ENCODE measurements at regions not wholly inside any gene's neighbourhood (a gene's known extent, or its start where the extent isn't known, plus 50 kb on each side); places are given as distances from the start of the nearest gene placed in this dataset.

- 89 to 96% methylated on average over 6 of the region's 6 CpGs for WGBS, 2 donors
These were observed 296.0 kb downstream of the PCNX1 start for GRCh38 chr14:71203306-71203705.

DNA sequence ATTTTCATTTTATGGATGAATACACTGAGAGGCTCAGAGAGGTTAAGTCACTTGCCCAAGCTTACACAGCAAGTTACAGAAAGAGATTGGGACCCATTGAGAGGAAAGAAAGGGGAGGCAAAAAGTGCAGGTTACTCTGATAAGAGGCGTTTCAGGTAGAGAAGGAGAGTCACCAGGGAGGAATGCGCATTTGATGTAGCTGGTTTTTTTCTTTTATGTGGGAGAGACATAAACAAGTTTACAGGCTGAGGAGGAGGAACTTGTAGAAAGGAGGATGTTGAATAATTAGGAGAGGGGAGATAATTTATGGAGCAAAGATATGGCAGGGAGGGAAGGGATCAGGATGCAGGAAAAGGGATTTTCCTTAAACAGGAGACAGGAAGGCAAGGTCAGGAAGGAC is 297.0 kb downstream of the PCNX1 start:
- Histone ChIP-seq H3K36me3 (ENCODE audit: control insufficient read depth in 4 of 4, insufficient read depth in 4 of 4, low read length in 4 of 4) (no peaks in the 10 kb centered on the region), H3K9ac (ENCODE audit: insufficient read depth in 1 of 2, low read length in 2 of 2) (no peak overlapping the region), H3K4me3 (no peak overlapping the region), H3K9me3 (ENCODE audit: control insufficient read depth in 4 of 4, insufficient read depth in 3 of 4, low read length in 3 of 4) (peaks cover 0 to 4% (median 0%) of the 10 kb centered on the region in 4 donors), H3K4me1 (ENCODE audit: control insufficient read depth in 5 of 5, insufficient read depth in 5 of 5, low read length in 5 of 5) (peaks cover 0 to 1% (median 0%) of the 10 kb centered on the region in 5 donors), H3K27me3 (ENCODE audit: control insufficient read depth in 3 of 3, insufficient read depth in 3 of 3, low read length in 2 of 3) (no peaks in the 10 kb centered on the region), H3K27ac (ENCODE audit: low read depth in 1 of 2, low read length in 1 of 2) (no peak overlapping the region)
- TF ChIP-seq, protein P1, sequence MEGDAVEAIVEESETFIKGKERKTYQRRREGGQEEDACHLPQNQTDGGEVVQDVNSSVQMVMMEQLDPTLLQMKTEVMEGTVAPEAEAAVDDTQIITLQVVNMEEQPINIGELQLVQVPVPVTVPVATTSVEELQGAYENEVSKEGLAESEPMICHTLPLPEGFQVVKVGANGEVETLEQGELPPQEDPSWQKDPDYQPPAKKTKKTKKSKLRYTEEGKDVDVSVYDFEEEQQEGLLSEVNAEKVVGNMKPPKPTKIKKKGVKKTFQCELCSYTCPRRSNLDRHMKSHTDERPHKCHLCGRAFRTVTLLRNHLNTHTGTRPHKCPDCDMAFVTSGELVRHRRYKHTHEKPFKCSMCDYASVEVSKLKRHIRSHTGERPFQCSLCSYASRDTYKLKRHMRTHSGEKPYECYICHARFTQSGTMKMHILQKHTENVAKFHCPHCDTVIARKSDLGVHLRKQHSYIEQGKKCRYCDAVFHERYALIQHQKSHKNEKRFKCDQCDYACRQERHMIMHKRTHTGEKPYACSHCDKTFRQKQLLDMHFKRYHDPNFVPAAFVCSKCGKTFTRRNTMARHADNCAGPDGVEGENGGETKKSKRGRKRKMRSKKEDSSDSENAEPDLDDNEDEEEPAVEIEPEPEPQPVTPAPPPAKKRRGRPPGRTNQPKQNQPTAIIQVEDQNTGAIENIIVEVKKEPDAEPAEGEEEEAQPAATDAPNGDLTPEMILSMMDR (IDR thresholded peaks at IDR 0.05; ENCODE audit: control extremely low read depth, extremely low read depth), result no peak
- 53 to 73% methylated on average over 2 of the region's 2 CpGs for WGBS, 2 donors
- no peak for DNase-seq
- ATAC-seq (ENCODE audit: insufficient read depth, low FRiP score), result no peak

More at GRCh38 chr14:71203306-71203705, 296.0 kb downstream of the PCNX1 start:
- no peak overlapping the region for H3K9ac ChIP-seq (ENCODE audit: insufficient read depth in 1 of 2, low read length in 2 of 2)
- H3K4me1 ChIP-seq (ENCODE audit: control insufficient read depth in 5 of 5, insufficient read depth in 5 of 5, low read length in 5 of 5), result peaks cover 0 to 1% (median 0%) of the 10 kb centered on the region in 5 donors
- peaks cover 0 to 3% (median 0%) of the 10 kb centered on the region in 4 donors for H3K9me3 ChIP-seq (ENCODE audit: control insufficient read depth in 4 of 4, insufficient read depth in 3 of 4, low read length in 3 of 4)
- TF ChIP-seq, protein P1 (IDR thresholded peaks at IDR 0.05; ENCODE audit: control extremely low read depth, extremely low read depth), result no peak
- no peaks in the 10 kb centered on the region for H3K27me3 ChIP-seq (ENCODE audit: control insufficient read depth in 3 of 3, insufficient read depth in 3 of 3, low read length in 2 of 3)
- no peak overlapping the region for H3K4me3 ChIP-seq
- DNase-seq, result no peak
- no peaks in the 10 kb centered on the region for H3K36me3 ChIP-seq (ENCODE audit: control insufficient read depth in 4 of 4, insufficient read depth in 4 of 4, low read length in 4 of 4)
- H3K27ac ChIP-seq (ENCODE audit: low read depth in 1 of 2, low read length in 1 of 2), result no peak overlapping the region
- no peak for ATAC-seq (ENCODE audit: insufficient read depth, low FRiP score)

- H3K27me3 ChIP-seq (ENCODE audit: control insufficient read depth in 3 of 3, insufficient read depth in 3 of 3, low read length in 2 of 3), result no peaks in the 10 kb centered on the region
- no peak overlapping the region for H3K4me3 ChIP-seq
- peaks cover 0 to 4% (median 0%) of the 10 kb centered on the region in 4 donors for H3K9me3 ChIP-seq (ENCODE audit: control insufficient read depth in 4 of 4, insufficient read depth in 3 of 4, low read length in 3 of 4)
- ATAC-seq (ENCODE audit: insufficient read depth, low FRiP score) (no peak), DNase-seq (no peak)
- no peaks in the 10 kb centered on the region for H3K36me3 ChIP-seq (ENCODE audit: control insufficient read depth in 4 of 4, insufficient read depth in 4 of 4, low read length in 4 of 4)
- no peak overlapping the region for H3K27ac ChIP-seq (ENCODE audit: low read depth in 1 of 2, low read length in 1 of 2)
- 100% methylated on average over 1 of the region's 1 CpG for WGBS, 2 donors
- H3K9ac ChIP-seq (ENCODE audit: insufficient read depth in 1 of 2, low read length in 2 of 2), result no peak overlapping the region
- TF ChIP-seq, protein P1 (IDR thresholded peaks at IDR 0.05; ENCODE audit: control extremely low read depth, extremely low read depth), result no peak
- H3K4me1 ChIP-seq (ENCODE audit: control insufficient read depth in 5 of 5, insufficient read depth in 5 of 5, low read length in 5 of 5), result peaks cover 0 to 1% (median 0%) of the 10 kb centered on the region in 5 donors
These were observed 297.5 kb downstream of the PCNX1 start for GRCh38 chr14:71204768-71205167.

- peaks cover 0 to 1% (median 0%) of the 10 kb centered on the region in 5 donors for H3K4me1 ChIP-seq (ENCODE audit: control insufficient read depth in 5 of 5, insufficient read depth in 5 of 5, low read length in 5 of 5)
- H3K4me3 ChIP-seq, result no peak overlapping the region
- WGBS, 2 donors, result 96 to 98% methylated on average over 2 of the region's 2 CpGs
- H3K36me3 ChIP-seq (ENCODE audit: control insufficient read depth in 4 of 4, insufficient read depth in 4 of 4, low read length in 4 of 4), result no peaks in the 10 kb centered on the region
- H3K9me3 ChIP-seq (ENCODE audit: control insufficient read depth in 4 of 4, insufficient read depth in 3 of 4, low read length in 3 of 4), result peaks cover 0 to 4% (median 0%) of the 10 kb centered on the region in 4 donors
- ATAC-seq (ENCODE audit: insufficient read depth, low FRiP score) (no peak), DNase-seq (no peak)
- H3K27me3 ChIP-seq (ENCODE audit: control insufficient read depth in 3 of 3, insufficient read depth in 3 of 3, low read length in 2 of 3), result no peaks in the 10 kb centered on the region
- no peak overlapping the region for H3K27ac ChIP-seq (ENCODE audit: low read depth in 1 of 2, low read length in 1 of 2)
- TF ChIP-seq, protein P1 (IDR thresholded peaks at IDR 0.05; ENCODE audit: control extremely low read depth, extremely low read depth), result no peak
- no peak overlapping the region for H3K9ac ChIP-seq (ENCODE audit: insufficient read depth in 1 of 2, low read length in 2 of 2)
These were observed 298.9 kb downstream of the PCNX1 start for GRCh38 chr14:71206123-71206522.

Data from lung (tissue), 11 donors.